ELF-1 (cell line): ENCODE measurements at regions not wholly inside any gene's neighbourhood (a gene's known extent, or its start where the extent isn't known, plus 50 kb on each side); places are given as distances from the start of the nearest gene placed in this dataset.
A peak's percentile ranks its signal among the peaks of the same experiment; 100 is the strongest.

ENCODE experiments used
- DNase-seq: peaks from one replicate; pipeline ENCODE4 v3.0.0-alpha.2; 2016; ENCODE audit warnings: low read depth, low spot score

GRCh38 chr1:3954170-3955169 lies 54.4 kb upstream of the C1orf174 start:
- DNase-seq: peak; percentile 30

GRCh38 chr1:3955196-3955772 lies 55.2 kb upstream of the C1orf174 start:
- DNase-seq: peak; percentile 19

GRCh38 chr1:3956527-3957170 lies 56.6 kb upstream of the C1orf174 start:
- no peak for DNase-seq

GRCh38 chr1:3959361-3959760 lies 59.3 kb upstream of the C1orf174 start:
- DNase-seq: no peak

- DNase-seq: no peak
Observed at GRCh38 chr1:3963554-3963953, 63.5 kb upstream of the C1orf174 start.

- DNase-seq: no peak
Observed at GRCh38 chr1:3965693-3966092, 65.6 kb upstream of the C1orf174 start.

GRCh38 chr1:3968851-3969250 lies 68.8 kb upstream of the C1orf174 start:
- peak; percentile 45 for DNase-seq

- DNase-seq: no peak
Observed at GRCh38 chr1:3971981-3972380, 71.9 kb upstream of the C1orf174 start.

- no peak for DNase-seq
Observed at GRCh38 chr1:3975903-3976630, 76.0 kb upstream of the C1orf174 start.

GRCh38 chr1:3976821-3977220 lies 76.7 kb upstream of the C1orf174 start:
- DNase-seq: no peak

GRCh38 chr1:3978196-3978989 lies 78.3 kb upstream of the C1orf174 start:
- DNase-seq: no peak

GRCh38 chr1:3978990-3979325 lies 78.9 kb upstream of the C1orf174 start:
- DNase-seq: no peak

- peak; percentile 58 for DNase-seq
Observed at GRCh38 chr1:3981261-3981660, 81.2 kb upstream of the C1orf174 start.

- DNase-seq: no peak
Observed at GRCh38 chr1:3981746-3982505, 81.9 kb upstream of the C1orf174 start.

GRCh38 chr1:3983181-3983580 lies 83.1 kb upstream of the C1orf174 start:
- DNase-seq: no peak

GRCh38 chr1:3984586-3984985 lies 84.5 kb upstream of the C1orf174 start:
- DNase-seq: no peak

GRCh38 chr1:3986686-3987218 lies 86.7 kb upstream of the C1orf174 start:
- DNase-seq: peak; percentile 17

- DNase-seq: no peak
Observed at GRCh38 chr1:3987669-3988235, 87.7 kb upstream of the C1orf174 start.

GRCh38 chr1:3988431-3988830 lies 88.4 kb upstream of the C1orf174 start:
- no peak for DNase-seq

- DNase-seq: no peak
Observed at GRCh38 chr1:3989465-3989864, 89.4 kb upstream of the C1orf174 start.
